Tibial artery (tissue), 4 donors: ENCODE measurements at regions not wholly inside any gene's neighbourhood (a gene's known extent, or its start where the extent isn't known, plus 50 kb on each side); places are given as distances from the start of the nearest gene placed in this dataset.
"Not testable (repeated sequence)": the region's sequence is repeated elsewhere in the genome, so short reads cannot be mapped to it uniquely, and the experiment has no call there.

Source experiments
- DNase-seq, 2 donors: peaks; one replicate each; pipeline ENCODE4 v3.0.0-alpha.2; 2019
- H3K27ac ChIP-seq, 2 donors: fragments of 200-600 bp; sonication (generic) in 1 of 2; 1 replicate in 1 of 2; 2 replicates in 1 of 2; pipeline ENCODE4 v1.5.1; 2018 to 2019; ENCODE audit warnings: mild to moderate bottlenecking in 1 of 2
- H3K27me3 ChIP-seq, 2 donors: fragments of 200-600 bp; sonication (generic) in 1 of 2; one replicate each; pipeline versions ENCODE4 v1.5.1 to v1.6.0; 2016 to 2019
- H3K36me3 ChIP-seq, 3 donors: fragments of 200-600 bp; sonication (generic) in 2 of 3; one replicate each; pipeline ENCODE4 v1.5.1; 2016 to 2019; ENCODE audit warnings: mild to moderate bottlenecking in 2 of 3
- H3K4me1 ChIP-seq, 4 donors: fragments of 200-600 bp; sonication (generic) in 2 of 4; 1 replicate in 3 of 4; 2 replicates in 1 of 4; pipeline ENCODE4 v1.5.1; 2016 to 2019
- H3K4me3 ChIP-seq, 2 donors: fragments of 200-600 bp; sonication (generic) in 1 of 2; 1 replicate in 1 of 2; 2 replicates in 1 of 2; pipeline ENCODE4 v1.5.1; 2018 to 2019; ENCODE audit warnings: mild to moderate bottlenecking in 2 of 2
- H3K9me3 ChIP-seq, 3 donors: fragments of 200-600 bp; sonication (generic) in 1 of 3; one replicate each; pipeline ENCODE4 v1.5.1; 2016 to 2019
- intact Hi-C: fragments of 100-400 bp; cut with DNase I; formaldehyde crosslinking; loops from one replicate; pipeline ENCODE4 v1.15.0; 2023; ENCODE audit warnings: low total_unique reads
- TF ChIP-seq, protein P1 (sequence below), 2 experiments: fragments of 200-600 bp in 1 of 2; fragments of 450-650 bp in 1 of 2; IDR thresholded peaks; one replicate each; pipeline ENCODE4 v1.5.1; 2017 to 2019; ENCODE audit warnings: antibody characterized with exemption in 2 of 2, mild to moderate bottlenecking in 1 of 2, moderate library complexity in 1 of 2

DNA sequence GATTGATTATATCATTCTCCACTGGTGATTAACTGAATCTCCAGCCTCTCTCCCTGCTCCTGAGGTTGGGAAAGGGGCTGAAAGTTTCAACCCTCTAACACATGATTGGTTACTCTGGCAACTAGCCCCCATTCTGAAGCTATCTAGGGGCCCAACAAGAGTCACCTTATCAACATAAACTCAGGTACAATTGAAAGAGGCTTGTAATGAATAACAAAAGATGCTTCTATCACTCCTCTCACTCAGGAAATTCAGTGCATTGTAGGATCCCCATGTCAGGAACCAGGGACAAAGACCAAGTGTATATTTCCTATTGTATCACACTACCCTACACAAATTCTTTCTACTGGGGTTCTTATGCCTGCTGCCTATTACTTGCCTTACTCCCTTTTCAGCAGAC lies 123.9 kb upstream of the SLC13A1 start:
- Histone ChIP-seq H3K36me3 (no peaks in the 10 kb centered on the region), H3K4me1 (no peaks in the 10 kb centered on the region), H3K27ac (no peak overlapping the region), H3K27me3 (no peaks in the 10 kb centered on the region), H3K9me3 (peaks cover 0 to 9% (median 0%) of the 10 kb centered on the region in 3 donors), H3K4me3 (no peak overlapping the region)
- DNase-seq, result no peak
- TF ChIP-seq, protein P1, sequence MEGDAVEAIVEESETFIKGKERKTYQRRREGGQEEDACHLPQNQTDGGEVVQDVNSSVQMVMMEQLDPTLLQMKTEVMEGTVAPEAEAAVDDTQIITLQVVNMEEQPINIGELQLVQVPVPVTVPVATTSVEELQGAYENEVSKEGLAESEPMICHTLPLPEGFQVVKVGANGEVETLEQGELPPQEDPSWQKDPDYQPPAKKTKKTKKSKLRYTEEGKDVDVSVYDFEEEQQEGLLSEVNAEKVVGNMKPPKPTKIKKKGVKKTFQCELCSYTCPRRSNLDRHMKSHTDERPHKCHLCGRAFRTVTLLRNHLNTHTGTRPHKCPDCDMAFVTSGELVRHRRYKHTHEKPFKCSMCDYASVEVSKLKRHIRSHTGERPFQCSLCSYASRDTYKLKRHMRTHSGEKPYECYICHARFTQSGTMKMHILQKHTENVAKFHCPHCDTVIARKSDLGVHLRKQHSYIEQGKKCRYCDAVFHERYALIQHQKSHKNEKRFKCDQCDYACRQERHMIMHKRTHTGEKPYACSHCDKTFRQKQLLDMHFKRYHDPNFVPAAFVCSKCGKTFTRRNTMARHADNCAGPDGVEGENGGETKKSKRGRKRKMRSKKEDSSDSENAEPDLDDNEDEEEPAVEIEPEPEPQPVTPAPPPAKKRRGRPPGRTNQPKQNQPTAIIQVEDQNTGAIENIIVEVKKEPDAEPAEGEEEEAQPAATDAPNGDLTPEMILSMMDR (IDR thresholded peaks at IDR 0.05), result no peak
- intact Hi-C loops, result no loop called here

DNA sequence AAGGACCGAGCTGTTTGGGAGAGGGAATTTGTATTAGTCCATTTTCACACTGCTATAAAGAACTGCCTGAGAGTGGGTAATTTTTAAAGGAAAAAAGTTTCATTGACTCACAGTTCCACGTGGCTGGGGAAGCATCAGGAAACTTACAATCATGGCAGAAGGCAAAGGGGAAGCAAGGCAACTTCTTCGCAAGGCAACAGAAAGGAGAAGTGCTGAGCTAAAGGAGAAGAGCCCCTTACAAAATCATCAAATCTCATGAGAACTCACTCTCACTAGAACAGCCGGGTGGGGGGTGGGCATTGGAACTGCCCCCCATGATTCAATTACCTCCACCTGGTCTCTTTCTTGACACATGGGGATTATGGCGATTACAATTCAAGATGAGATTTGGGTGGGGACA lies 121.8 kb upstream of the SLC13A1 start:
- H3K27ac ChIP-seq, H3K36me3 ChIP-seq, H3K4me3 ChIP-seq, intact Hi-C loops, DNase-seq, H3K4me1 ChIP-seq, H3K27me3 ChIP-seq, H3K9me3 ChIP-seq: not testable (repeated sequence)

DNA sequence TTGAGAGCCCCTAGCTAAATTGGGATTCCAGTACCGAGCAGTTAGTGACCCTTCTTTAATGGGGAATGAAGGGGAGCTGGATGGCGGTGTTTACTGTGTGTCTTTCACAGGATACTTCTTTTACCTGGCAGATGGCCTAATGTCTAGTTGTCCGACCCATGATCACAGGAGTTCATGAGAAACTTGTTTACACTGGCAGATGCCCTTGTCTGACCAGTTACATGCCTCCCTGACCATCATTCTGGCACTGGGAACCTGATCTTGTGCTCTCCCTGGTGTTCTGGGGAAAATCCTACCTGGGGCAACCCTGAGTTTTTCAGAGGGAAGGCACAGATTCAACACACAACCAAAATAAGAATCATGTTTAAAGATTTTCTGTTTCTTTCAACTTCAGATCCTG lies 120.1 kb upstream of the SLC13A1 start:
- Histone ChIP-seq H3K27me3 (no peaks in the 10 kb centered on the region), H3K36me3 (no peaks in the 10 kb centered on the region), H3K4me3 (no peak overlapping the region), H3K4me1 (no peaks in the 10 kb centered on the region), H3K9me3 (peaks cover 0 to 9% (median 0%) of the 10 kb centered on the region in 3 donors), H3K27ac (no peak overlapping the region)
- DNase-seq, result no peak
- TF ChIP-seq, protein P1 (IDR thresholded peaks at IDR 0.05), result no peak
- intact Hi-C loops, result no loop called here

DNA sequence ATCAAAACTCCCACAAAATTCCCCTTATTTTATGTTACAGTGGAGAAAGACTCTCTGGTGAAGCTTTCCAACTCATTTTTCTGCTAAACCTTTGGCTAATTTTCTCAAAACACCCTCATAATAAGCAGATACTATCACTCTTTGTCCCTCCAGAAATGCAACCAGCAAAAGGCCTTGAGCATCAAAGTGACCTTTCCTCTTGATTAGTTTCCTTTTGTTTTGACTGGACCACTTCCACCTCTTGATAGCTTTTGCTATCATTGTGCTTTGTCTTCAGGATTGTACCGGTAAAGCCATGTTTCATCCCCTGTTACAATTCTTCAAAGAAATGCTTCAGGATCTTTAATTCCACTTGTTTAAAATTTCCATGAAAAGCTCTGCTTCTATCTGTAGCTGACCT lies 115.1 kb upstream of the SLC13A1 start:
- intact Hi-C loops, result no loop called here
- no peaks in the 10 kb centered on the region for H3K4me1 ChIP-seq

DNA sequence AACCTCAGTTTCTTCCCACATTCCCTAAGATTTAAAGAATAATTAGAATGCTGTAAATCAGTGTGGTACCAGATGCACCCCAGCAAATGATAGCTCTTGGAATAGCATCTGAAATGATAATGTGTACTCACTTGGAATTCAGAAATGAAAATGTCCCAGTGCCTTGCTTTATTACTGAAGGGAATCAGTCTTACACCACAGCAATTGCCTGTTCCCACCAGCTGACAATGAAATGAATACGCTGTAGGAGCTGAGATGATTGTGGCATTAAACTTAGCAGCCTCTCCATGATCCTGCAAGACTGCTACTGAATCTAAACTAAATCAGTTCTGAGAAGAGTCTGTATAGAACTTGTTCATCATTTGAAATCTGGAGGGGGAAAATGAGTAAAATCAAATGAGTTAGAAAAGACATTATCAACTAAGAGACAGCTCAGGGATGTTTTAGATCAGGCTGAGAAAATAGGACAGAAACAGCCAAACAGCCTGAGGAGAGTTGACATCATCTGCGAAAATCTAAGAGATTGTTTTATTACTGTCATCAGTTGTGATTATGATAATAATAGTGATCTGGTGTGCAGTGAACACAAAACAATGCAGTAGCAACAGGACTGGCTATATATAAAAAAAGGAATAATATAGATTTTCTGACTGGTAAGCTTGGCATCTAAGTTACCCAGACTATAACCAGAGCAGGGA lies 108.6 kb upstream of the SLC13A1 start:
- Histone ChIP-seq H3K27me3 (no peaks in the 10 kb centered on the region), H3K36me3 (no peaks in the 10 kb centered on the region), H3K9me3 (no peaks in the 10 kb centered on the region), H3K27ac (no peak overlapping the region), H3K4me1 (no peaks in the 10 kb centered on the region), H3K4me3 (no peak overlapping the region)
- DNase-seq, result no peak
- intact Hi-C loops, result no loop called here
- TF ChIP-seq, protein P1 (IDR thresholded peaks at IDR 0.05), result no peak

More for the DNA sequence above, 115.1 kb upstream of the SLC13A1 start:
- Histone ChIP-seq H3K27ac (no peak overlapping the region), H3K9me3 (no peaks in the 10 kb centered on the region), H3K4me3 (no peak overlapping the region), H3K36me3 (no peaks in the 10 kb centered on the region), H3K27me3 (no peaks in the 10 kb centered on the region)
- TF ChIP-seq, protein P1 (IDR thresholded peaks at IDR 0.05), result no peak
- no peak for DNase-seq

DNA sequence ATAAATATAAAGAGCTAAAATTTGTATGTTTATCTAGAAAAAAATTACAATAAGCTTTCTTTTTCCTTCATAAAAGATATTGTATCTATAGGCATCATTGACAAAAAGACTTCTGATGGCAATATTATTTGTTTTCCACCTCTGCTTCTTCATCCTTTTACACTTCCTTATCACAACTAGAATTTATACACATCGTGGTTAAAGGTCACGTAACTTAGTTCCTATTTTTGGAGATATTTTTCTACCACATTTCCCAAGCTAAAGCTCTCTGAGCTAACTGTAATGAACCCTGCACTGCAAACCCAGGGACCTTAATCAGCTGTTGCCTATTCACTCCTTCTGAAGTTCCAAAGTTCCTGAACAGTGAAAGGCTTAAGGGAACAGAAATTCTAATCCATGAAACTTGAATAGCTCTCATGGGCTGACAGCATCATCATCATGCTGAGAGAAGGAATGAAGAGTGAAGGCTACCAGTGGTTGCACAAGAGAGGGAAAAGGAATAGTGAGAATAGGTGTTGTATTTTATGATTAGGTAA lies 106.1 kb upstream of the SLC13A1 start:
- no peak for DNase-seq
- Histone ChIP-seq H3K4me1 (no peaks in the 10 kb centered on the region), H3K27me3 (no peaks in the 10 kb centered on the region), H3K4me3 (no peak overlapping the region), H3K36me3 (no peaks in the 10 kb centered on the region), H3K9me3 (no peaks in the 10 kb centered on the region), H3K27ac (no peak overlapping the region)
- intact Hi-C loops, result no loop called here
- TF ChIP-seq, protein P1 (IDR thresholded peaks at IDR 0.05), result no peak
